ENCODE measurements at regions not wholly inside any gene's neighbourhood (a gene's known extent, or its start where the extent isn't known, plus 50 kb on each side); places are given as distances from the start of the nearest gene placed in this dataset.

DNA sequence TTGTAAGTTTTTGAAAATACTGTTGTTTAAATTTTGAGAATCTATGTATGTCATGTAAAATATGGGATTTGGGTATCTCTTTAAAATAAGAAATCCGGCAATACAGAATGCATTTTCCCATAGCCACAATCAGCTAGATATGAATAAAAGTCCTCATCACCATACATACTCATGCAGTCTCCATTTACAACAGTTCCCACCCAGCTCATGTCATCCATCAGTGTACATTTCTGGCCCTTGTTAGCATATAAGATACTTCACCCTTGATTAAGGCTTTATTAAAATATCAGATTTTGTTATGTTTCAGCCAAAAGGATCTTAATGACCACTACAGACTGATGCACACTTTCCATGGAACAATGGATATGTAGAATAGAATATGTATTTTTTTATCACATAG, 218.0 kb downstream of the DPY19L2 start:
- TF ChIP-seq, protein P1, sequence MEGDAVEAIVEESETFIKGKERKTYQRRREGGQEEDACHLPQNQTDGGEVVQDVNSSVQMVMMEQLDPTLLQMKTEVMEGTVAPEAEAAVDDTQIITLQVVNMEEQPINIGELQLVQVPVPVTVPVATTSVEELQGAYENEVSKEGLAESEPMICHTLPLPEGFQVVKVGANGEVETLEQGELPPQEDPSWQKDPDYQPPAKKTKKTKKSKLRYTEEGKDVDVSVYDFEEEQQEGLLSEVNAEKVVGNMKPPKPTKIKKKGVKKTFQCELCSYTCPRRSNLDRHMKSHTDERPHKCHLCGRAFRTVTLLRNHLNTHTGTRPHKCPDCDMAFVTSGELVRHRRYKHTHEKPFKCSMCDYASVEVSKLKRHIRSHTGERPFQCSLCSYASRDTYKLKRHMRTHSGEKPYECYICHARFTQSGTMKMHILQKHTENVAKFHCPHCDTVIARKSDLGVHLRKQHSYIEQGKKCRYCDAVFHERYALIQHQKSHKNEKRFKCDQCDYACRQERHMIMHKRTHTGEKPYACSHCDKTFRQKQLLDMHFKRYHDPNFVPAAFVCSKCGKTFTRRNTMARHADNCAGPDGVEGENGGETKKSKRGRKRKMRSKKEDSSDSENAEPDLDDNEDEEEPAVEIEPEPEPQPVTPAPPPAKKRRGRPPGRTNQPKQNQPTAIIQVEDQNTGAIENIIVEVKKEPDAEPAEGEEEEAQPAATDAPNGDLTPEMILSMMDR (IDR thresholded peaks at IDR 0.05) = no peak
- TF ChIP-seq EZH2 (IDR thresholded peaks at IDR 0.05; ENCODE audit: borderline replicate concordance, insufficient read depth, low read depth, low read length, poor library complexity, severe bottlenecking) = no peak

All from B cell (primary cell).